ENCODE measurements at regions not wholly inside any gene's neighbourhood (a gene's known extent, or its start where the extent isn't known, plus 50 kb on each side); places are given as distances from the start of the nearest gene placed in this dataset.

GRCh38 chr5:96258692-96259091 lies 174.4 kb downstream of the PCSK1 start:
- TF ChIP-seq GABPA (IDR thresholded peaks at IDR 0.05; ENCODE audit: borderline replicate concordance, insufficient read depth, low read length) (no peak), EGR1 (IDR thresholded peaks at IDR 0.05; ENCODE audit: borderline replicate concordance, low read depth, low read length) (no peak), KDM5A (IDR thresholded peaks at IDR 0.05; ENCODE audit: low read length) (no peak), RAD21 (IDR thresholded peaks at IDR 0.05 in 1 of 2, conservative IDR thresholded peaks at IDR 0.05 in 1 of 2; ENCODE audit: low read depth in 2 of 2, low read length in 2 of 2) (no peak), POLR2AphosphoS5 (IDR thresholded peaks at IDR 0.05; ENCODE audit: low read depth, low read length) (no peak), PHF8 (conservative IDR thresholded peaks at IDR 0.05; ENCODE audit: low read depth, low read length) (no peak)
- Histone ChIP-seq H3K4ac (replicated peaks; ENCODE audit: insufficient read length, low read depth, low read length) (no peak overlapping the region), H4K5ac (ENCODE audit: insufficient read length, low read depth, low read length) (no peak overlapping the region), H3K4me1 (replicated peaks in 1 of 4; ENCODE audit: control insufficient read depth in 3 of 4, insufficient read depth in 4 of 4, low read length in 3 of 4) (no peaks in the 10 kb centered on the region), H2AFZ (ENCODE audit: low read length) (no peak overlapping the region), H3K79me2 (ENCODE audit: control insufficient read depth in 1 of 2, insufficient read depth in 2 of 2, low read length in 2 of 2) (no peaks in the 10 kb centered on the region), H3K23ac (ENCODE audit: insufficient read length) (no peak overlapping the region), H3K56ac (replicated peaks; ENCODE audit: insufficient read length, low read depth, low read length) (no peak overlapping the region), H2AK5ac (ENCODE audit: low read depth, low read length) (no peak overlapping the region), H2BK120ac (replicated peaks; ENCODE audit: low read depth, low read length) (no peak overlapping the region), H3K9me3 (ENCODE audit: insufficient read depth in 2 of 2, low read depth in 1 of 2, low read length in 1 of 2) (no peaks in the 10 kb centered on the region), H2BK15ac (ENCODE audit: low read length) (no peak overlapping the region), H3K4me3 (ENCODE audit: extremely low read depth in 1 of 4, insufficient read depth in 2 of 4, low read depth in 3 of 4, low read length in 4 of 4) (no peak overlapping the region), H3K18ac (ENCODE audit: extremely low read depth, low read length) (no peak overlapping the region), H3K36me3 (ENCODE audit: control insufficient read depth in 2 of 4, insufficient read depth in 4 of 4, low read length in 3 of 4) (no peaks in the 10 kb centered on the region), H2BK5ac (ENCODE audit: low read depth, low read length) (no peak overlapping the region), H3K79me1 (ENCODE audit: low read depth, low read length) (no peaks in the 10 kb centered on the region), H3K4me2 (ENCODE audit: insufficient read depth in 1 of 2, low read depth in 2 of 2, low read length in 2 of 2) (no peak overlapping the region), H2BK20ac (ENCODE audit: low read length) (no peak overlapping the region), H3K27ac (ENCODE audit: low read depth, low read length) (no peak overlapping the region), H3K9ac (replicated peaks in 1 of 4; ENCODE audit: extremely low read depth in 1 of 4, low read depth in 3 of 4, low read length in 3 of 4) (no peak overlapping the region), H3K14ac (ENCODE audit: insufficient read length) (no peak overlapping the region), H3K23me2 (ENCODE audit: low read depth, low read length) (no peaks in the 10 kb centered on the region), H4K20me1 (replicated peaks in 1 of 2; ENCODE audit: control insufficient read depth in 1 of 2, insufficient read depth in 2 of 2, low read length in 2 of 2) (no peaks in the 10 kb centered on the region), H4K91ac (replicated peaks; ENCODE audit: insufficient read length, low read length) (no peak overlapping the region), H2BK12ac (ENCODE audit: low read depth, low read length) (no peak overlapping the region), H3K27me3 (replicated peaks in 1 of 4; ENCODE audit: control insufficient read depth in 3 of 4, extremely low read depth in 1 of 4, insufficient read depth in 3 of 4, low read length in 3 of 4) (peaks cover 0 to 2% (median 0%) of the 10 kb centered on the region in 4 experiments; a peak in 1 of 7 replicates), H4K8ac (ENCODE audit: extremely low read depth, insufficient read depth, low read length) (no peak overlapping the region)
- ChIA-PET CTCF (ENCODE audit: partially characterized antibody) (no interaction called here), POLR2A (ENCODE audit: partially characterized antibody) (no interaction called here)
- FAIRE-seq (no peak), DNase-seq (ENCODE audit: low read depth in 1 of 2, low spot score in 2 of 2) (no peak)

Data from H1 (cell line).